ENCODE measurements at regions not wholly inside any gene's neighbourhood (a gene's known extent, or its start where the extent isn't known, plus 50 kb on each side); places are given as distances from the start of the nearest gene placed in this dataset.

DNA sequence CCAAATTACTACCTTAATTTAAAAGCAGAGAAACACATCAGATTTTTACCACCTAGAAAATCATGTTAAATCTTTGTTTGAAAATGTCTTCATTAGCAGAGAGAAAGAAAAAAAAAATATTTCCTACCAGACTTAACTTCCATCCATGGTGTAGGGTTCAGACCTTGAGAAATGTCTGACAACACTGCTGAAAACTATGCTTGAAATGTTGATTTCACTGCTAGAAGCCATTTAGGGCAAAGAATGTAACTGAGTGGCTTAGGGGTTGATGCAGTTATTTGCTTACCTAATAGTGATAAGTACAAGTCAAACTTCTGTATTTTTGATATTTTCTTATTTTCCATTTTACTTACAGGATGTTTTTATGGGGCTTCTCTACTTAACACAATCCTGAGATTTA is 495.6 kb upstream of the NEGR1 start:
- Histone ChIP-seq H3K9me3 (no peaks in the 10 kb centered on the region), H3K4me3 (no peak overlapping the region), H3K36me3 (ENCODE audit: low read depth, missing control alignments) (no peaks in the 10 kb centered on the region), H3K4me1 (no peaks in the 10 kb centered on the region), H3K27ac (no peak overlapping the region), H3K27me3 (no peaks in the 10 kb centered on the region)
- intact Hi-C loops (cut with DNase I; ENCODE audit: low total_unique reads) = no loop called here
- no peak for DNase-seq
- TF ChIP-seq POLR2A (IDR thresholded peaks at IDR 0.05) = no peak

- H3K27ac ChIP-seq = no peak overlapping the region
- H3K36me3 ChIP-seq (ENCODE audit: low read depth, missing control alignments) = no peaks in the 10 kb centered on the region
- no peaks in the 10 kb centered on the region for H3K9me3 ChIP-seq
- TF ChIP-seq, protein P1, sequence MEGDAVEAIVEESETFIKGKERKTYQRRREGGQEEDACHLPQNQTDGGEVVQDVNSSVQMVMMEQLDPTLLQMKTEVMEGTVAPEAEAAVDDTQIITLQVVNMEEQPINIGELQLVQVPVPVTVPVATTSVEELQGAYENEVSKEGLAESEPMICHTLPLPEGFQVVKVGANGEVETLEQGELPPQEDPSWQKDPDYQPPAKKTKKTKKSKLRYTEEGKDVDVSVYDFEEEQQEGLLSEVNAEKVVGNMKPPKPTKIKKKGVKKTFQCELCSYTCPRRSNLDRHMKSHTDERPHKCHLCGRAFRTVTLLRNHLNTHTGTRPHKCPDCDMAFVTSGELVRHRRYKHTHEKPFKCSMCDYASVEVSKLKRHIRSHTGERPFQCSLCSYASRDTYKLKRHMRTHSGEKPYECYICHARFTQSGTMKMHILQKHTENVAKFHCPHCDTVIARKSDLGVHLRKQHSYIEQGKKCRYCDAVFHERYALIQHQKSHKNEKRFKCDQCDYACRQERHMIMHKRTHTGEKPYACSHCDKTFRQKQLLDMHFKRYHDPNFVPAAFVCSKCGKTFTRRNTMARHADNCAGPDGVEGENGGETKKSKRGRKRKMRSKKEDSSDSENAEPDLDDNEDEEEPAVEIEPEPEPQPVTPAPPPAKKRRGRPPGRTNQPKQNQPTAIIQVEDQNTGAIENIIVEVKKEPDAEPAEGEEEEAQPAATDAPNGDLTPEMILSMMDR (IDR thresholded peaks at IDR 0.05) = no peak
- no peak for TF ChIP-seq POLR2A (IDR thresholded peaks at IDR 0.05)
- H3K27me3 ChIP-seq = no peaks in the 10 kb centered on the region
- DNase-seq = no peak
- intact Hi-C loops (cut with DNase I; ENCODE audit: low total_unique reads) = no loop called here
- H3K4me3 ChIP-seq = no peak overlapping the region
- no peaks in the 10 kb centered on the region for H3K4me1 ChIP-seq
- WGBS, 2 donors = 74 to 82% methylated on average over 2 of the region's 2 CpGs
Observed at GRCh38 chr1:72763481-72763880, 481.1 kb upstream of the NEGR1 start.

GRCh38 chr1:72759486-72759885 is 477.1 kb upstream of the NEGR1 start:
- intact Hi-C loops (cut with DNase I; ENCODE audit: low total_unique reads) = no loop called here
- H3K9me3 ChIP-seq = no peaks in the 10 kb centered on the region
- H3K27ac ChIP-seq = no peak overlapping the region
- no peak overlapping the region for H3K4me3 ChIP-seq
- H3K36me3 ChIP-seq (ENCODE audit: low read depth, missing control alignments) = no peaks in the 10 kb centered on the region
- no peaks in the 10 kb centered on the region for H3K4me1 ChIP-seq
- WGBS, 2 donors = 84 to 96% methylated on average over 3 of the region's 3 CpGs
- TF ChIP-seq, protein P1 (IDR thresholded peaks at IDR 0.05) = no peak
- TF ChIP-seq POLR2A (IDR thresholded peaks at IDR 0.05) = no peak
- H3K27me3 ChIP-seq = no peaks in the 10 kb centered on the region
- no peak for DNase-seq

DNA sequence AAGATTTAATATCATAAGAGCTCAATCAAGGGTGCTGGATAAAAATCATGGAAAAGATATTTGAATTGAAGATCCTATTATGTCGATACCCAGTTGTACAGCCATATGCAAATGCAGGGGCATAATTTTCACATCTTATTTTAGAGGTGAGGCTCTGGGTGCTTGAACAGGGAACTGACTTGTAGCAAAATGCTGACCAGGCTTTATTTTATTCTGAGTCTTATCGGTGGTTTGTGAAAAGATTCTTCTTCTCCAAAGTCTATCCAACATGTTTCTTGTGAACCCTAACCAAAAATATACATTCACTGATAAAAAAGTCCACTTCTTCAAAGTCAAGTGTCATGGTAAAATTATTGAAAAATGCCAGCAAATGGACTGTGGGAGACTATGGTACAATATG is 475.5 kb upstream of the NEGR1 start:
- intact Hi-C loops (cut with DNase I; ENCODE audit: low total_unique reads) = no loop called here
- Histone ChIP-seq H3K27me3 (no peaks in the 10 kb centered on the region), H3K4me3 (no peak overlapping the region), H3K27ac (no peak overlapping the region), H3K36me3 (ENCODE audit: low read depth, missing control alignments) (no peaks in the 10 kb centered on the region), H3K4me1 (no peaks in the 10 kb centered on the region), H3K9me3 (no peaks in the 10 kb centered on the region)
- TF ChIP-seq, protein P1 (IDR thresholded peaks at IDR 0.05) = no peak
- TF ChIP-seq POLR2A (IDR thresholded peaks at IDR 0.05) = no peak
- DNase-seq = no peak
- 95 to 96% methylated on average over 2 of the region's 2 CpGs for WGBS, 2 donors

DNA sequence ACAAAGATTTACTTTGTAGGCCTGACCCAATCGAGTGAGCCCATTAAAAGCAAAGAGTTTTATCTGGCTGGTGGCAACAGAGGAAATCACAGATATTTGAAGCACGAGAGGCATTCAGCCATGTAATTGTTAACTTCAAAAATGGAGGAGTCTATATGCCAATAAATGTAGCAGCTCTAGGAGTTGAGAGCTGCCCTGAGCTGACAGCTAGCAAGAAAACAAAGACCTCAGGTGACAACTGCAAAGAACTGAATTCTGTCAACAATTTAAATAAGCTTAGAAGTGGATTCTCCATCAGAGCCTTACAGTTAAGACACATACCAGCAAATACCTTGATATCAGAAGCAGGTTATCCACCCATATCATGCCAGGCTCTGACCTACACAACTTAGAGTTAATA is 463.1 kb upstream of the NEGR1 start:
- WGBS, 2 donors = 81 to 85% methylated on average over 2 of the region's 2 CpGs
- Histone ChIP-seq H3K4me1 (no peaks in the 10 kb centered on the region), H3K9me3 (no peaks in the 10 kb centered on the region), H3K27me3 (no peaks in the 10 kb centered on the region), H3K4me3 (no peak overlapping the region), H3K36me3 (ENCODE audit: low read depth, missing control alignments) (no peaks in the 10 kb centered on the region), H3K27ac (no peak overlapping the region)
- no peak for TF ChIP-seq POLR2A (IDR thresholded peaks at IDR 0.05)
- TF ChIP-seq, protein P1 (IDR thresholded peaks at IDR 0.05) = no peak
- no peak for DNase-seq
- intact Hi-C loops (cut with DNase I; ENCODE audit: low total_unique reads) = no loop called here

Data from testis (tissue), 2 donors.